Thyroid gland (tissue), 4 donors: ENCODE measurements at regions not wholly inside any gene's neighbourhood (a gene's known extent, or its start where the extent isn't known, plus 50 kb on each side); places are given as distances from the start of the nearest gene placed in this dataset.

ENCODE experiments used
- DNase-seq, 2 donors: peaks; one replicate each; pipeline ENCODE4 v3.0.0-alpha.2; 2019
- H3K27ac ChIP-seq, 3 donors: fragments of 200-600 bp; sonication (generic); 1 replicate in 2 of 3; 2 replicates in 1 of 3; pipeline ENCODE4 v1.5.1; 2016 to 2019; ENCODE audit warnings: mild to moderate bottlenecking in 1 of 3, moderate library complexity in 1 of 3
- H3K27me3 ChIP-seq: fragments of 200-600 bp; sonication (generic); one replicate; pipeline ENCODE4 v1.5.1; 2019
- H3K36me3 ChIP-seq, 2 donors: fragments of 200-600 bp; sonication (generic); one replicate each; pipeline ENCODE4 v1.5.1; 2016 to 2019
- H3K4me1 ChIP-seq, 2 donors: fragments of 200-600 bp; sonication (generic); one replicate each; pipeline ENCODE4 v1.5.1; 2017 to 2019
- H3K4me3 ChIP-seq, 3 donors: fragments of 200-600 bp; sonication (generic); replicated peaks in 1 of 3; 1 replicate in 2 of 3; 2 replicates in 1 of 3; pipeline ENCODE4 v1.5.1; 2016; ENCODE audit warnings: mild to moderate bottlenecking in 1 of 3
- H3K9me3 ChIP-seq: fragments of 200-600 bp; sonication (generic); one replicate; pipeline ENCODE4 v1.5.1; 2017
- POLR2A ChIP-seq, 2 donors: fragments of 450-650 bp; IDR thresholded peaks; one replicate each; pipeline ENCODE4 v1.6.1; 2017; ENCODE audit warnings: antibody characterized with exemption in 2 of 2, mild to moderate bottlenecking in 2 of 2, moderate library complexity in 1 of 2
- WGBS, 2 donors: methylation state at CpG; one replicate each; pipeline ENCODE4 v1.1.5; 2017; 5-methylcytosine and 5-hydroxymethylcytosine counted together
- intact Hi-C: fragments of 100-400 bp; cut with DNase I; formaldehyde crosslinking; loops from one replicate; pipeline ENCODE4 v1.15.1; 2023
- TF ChIP-seq, protein P1 (sequence below), 6 experiments: fragments of 200-600 bp in 3 of 6; fragments of 450-650 bp in 3 of 6; sonication (generic) in 3 of 6; IDR thresholded peaks; one replicate each; pipeline ENCODE4 v1.5.1; 2016 to 2019; ENCODE audit warnings: antibody characterized with exemption in 6 of 6, mild to moderate bottlenecking in 2 of 6, inconsistent platforms in 1 of 6, moderate library complexity in 1 of 6

- TF ChIP-seq, protein P1, sequence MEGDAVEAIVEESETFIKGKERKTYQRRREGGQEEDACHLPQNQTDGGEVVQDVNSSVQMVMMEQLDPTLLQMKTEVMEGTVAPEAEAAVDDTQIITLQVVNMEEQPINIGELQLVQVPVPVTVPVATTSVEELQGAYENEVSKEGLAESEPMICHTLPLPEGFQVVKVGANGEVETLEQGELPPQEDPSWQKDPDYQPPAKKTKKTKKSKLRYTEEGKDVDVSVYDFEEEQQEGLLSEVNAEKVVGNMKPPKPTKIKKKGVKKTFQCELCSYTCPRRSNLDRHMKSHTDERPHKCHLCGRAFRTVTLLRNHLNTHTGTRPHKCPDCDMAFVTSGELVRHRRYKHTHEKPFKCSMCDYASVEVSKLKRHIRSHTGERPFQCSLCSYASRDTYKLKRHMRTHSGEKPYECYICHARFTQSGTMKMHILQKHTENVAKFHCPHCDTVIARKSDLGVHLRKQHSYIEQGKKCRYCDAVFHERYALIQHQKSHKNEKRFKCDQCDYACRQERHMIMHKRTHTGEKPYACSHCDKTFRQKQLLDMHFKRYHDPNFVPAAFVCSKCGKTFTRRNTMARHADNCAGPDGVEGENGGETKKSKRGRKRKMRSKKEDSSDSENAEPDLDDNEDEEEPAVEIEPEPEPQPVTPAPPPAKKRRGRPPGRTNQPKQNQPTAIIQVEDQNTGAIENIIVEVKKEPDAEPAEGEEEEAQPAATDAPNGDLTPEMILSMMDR (IDR thresholded peaks at IDR 0.05) = no peak
- TF ChIP-seq POLR2A (IDR thresholded peaks at IDR 0.05) = no peak
- Histone ChIP-seq H3K4me3 (no peak overlapping the region), H3K27ac (peak overlapping the region in 1 of 3 donors; percentile 93), H3K4me1 (peaks cover 16 to 31% of the 10 kb centered on the region in 2 donors), H3K27me3 (no peaks in the 10 kb centered on the region), H3K9me3 (no peaks in the 10 kb centered on the region), H3K36me3 (no peaks in the 10 kb centered on the region)
- intact Hi-C loops = loop anchor here (5.0 kb wide), 1 partner anchor 37 kb away; no protein-coding TSS in a partner anchor
- no peak for DNase-seq
- 87 to 93% methylated on average over 8 of the region's 8 CpGs for WGBS, 2 donors
Observed at GRCh38 chr15:66844041-66844746, 142.2 kb downstream of the SMAD6 start.

GRCh38 chr15:66844747-66845145 lies 142.7 kb downstream of the SMAD6 start:
- TF ChIP-seq, protein P1 (IDR thresholded peaks at IDR 0.05) = no peak
- no peak for TF ChIP-seq POLR2A (IDR thresholded peaks at IDR 0.05)
- Histone ChIP-seq H3K4me1 (peaks cover 16 to 31% of the 10 kb centered on the region in 2 donors), H3K9me3 (no peaks in the 10 kb centered on the region), H3K36me3 (no peaks in the 10 kb centered on the region), H3K27ac (no peak overlapping the region), H3K4me3 (no peak overlapping the region), H3K27me3 (no peaks in the 10 kb centered on the region)
- WGBS, 2 donors = 93 to 99% methylated on average over 4 to 5 of the region's 5 CpGs
- intact Hi-C loops = loop anchor here (5.0 kb wide), 3 partner anchors 37 to 142 kb away; partner anchors contain the start of gene SMAD6
- DNase-seq = no peak

DNA sequence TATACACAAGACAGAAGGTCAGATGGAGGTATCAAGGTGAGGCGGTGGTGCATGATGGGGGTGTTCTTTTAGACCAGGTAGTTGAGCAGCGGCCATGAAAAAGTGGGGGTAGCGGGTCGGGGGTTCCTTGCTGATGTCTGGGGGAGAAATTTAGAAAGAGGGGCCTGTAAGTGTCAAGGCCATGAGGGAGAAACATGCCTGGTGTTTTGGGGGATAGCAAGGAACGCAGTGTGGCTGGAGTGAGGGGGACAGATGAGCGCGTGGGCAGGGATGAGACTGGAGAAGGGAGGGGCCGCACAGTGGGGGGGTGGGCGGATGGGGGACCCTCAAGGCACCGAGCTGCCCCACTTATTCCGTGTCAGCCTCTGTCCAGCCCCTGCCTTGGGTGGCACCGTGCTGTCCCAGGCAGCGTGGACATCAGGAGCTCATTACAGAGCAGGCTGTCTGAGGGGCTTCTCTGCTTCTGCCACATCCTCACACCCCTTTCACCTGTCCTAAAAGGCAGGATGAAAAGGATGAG lies 143.3 kb downstream of the SMAD6 start:
- no peaks in the 10 kb centered on the region for H3K36me3 ChIP-seq
- no peaks in the 10 kb centered on the region for H3K27me3 ChIP-seq
- TF ChIP-seq, protein P1 (IDR thresholded peaks at IDR 0.05) = no peak
- no peaks in the 10 kb centered on the region for H3K9me3 ChIP-seq
- peaks cover 16 to 32% of the 10 kb centered on the region in 2 donors for H3K4me1 ChIP-seq
- H3K27ac ChIP-seq = no peak overlapping the region
- no peak for DNase-seq
- intact Hi-C loops = loop anchor here (5.0 kb wide), 2 partner anchors 68 to 143 kb away; partner anchors contain the start of gene SMAD6
- 86 to 94% methylated on average over 13 of the region's 13 CpGs for WGBS, 2 donors
- H3K4me3 ChIP-seq = no peak overlapping the region

GRCh38 chr15:66846031-66846430 lies 144.0 kb downstream of the SMAD6 start:
- no peaks in the 10 kb centered on the region for H3K9me3 ChIP-seq
- peaks cover 22 to 32% of the 10 kb centered on the region in 2 donors for H3K4me1 ChIP-seq
- no peak overlapping the region for H3K4me3 ChIP-seq
- no peak for DNase-seq
- intact Hi-C loops = loop anchor here (5.0 kb wide), 2 partner anchors 69 to 144 kb away; partner anchors contain the start of gene SMAD6
- no peaks in the 10 kb centered on the region for H3K36me3 ChIP-seq
- TF ChIP-seq, protein P1 (IDR thresholded peaks at IDR 0.05) = no peak
- TF ChIP-seq POLR2A (IDR thresholded peaks at IDR 0.05) = no peak
- WGBS, 2 donors = 81 to 91% methylated on average over 5 of the region's 5 CpGs
- no peak overlapping the region for H3K27ac ChIP-seq
- H3K27me3 ChIP-seq = no peaks in the 10 kb centered on the region

DNA sequence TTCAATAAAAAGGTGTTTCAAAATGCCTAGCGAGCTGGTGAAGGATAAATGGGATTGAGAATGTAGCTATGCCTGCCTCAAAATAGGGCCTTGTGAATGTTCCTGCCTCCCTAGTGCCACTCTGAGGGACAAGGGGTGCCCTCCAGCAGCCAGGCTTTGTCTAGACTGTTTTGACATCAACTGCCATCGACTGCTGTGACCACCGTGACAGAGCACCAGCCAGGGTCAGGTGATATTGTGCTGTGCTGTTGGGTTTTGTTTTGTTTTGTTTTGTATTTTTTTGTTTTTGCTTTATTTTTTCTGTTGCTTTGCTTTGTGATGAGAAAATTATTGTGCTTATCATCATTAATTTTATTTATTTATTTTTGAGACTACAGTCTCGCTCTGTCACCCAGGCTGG lies 144.8 kb downstream of the SMAD6 start:
- no peaks in the 10 kb centered on the region for H3K9me3 ChIP-seq
- no peak overlapping the region for H3K4me3 ChIP-seq
- intact Hi-C loops = loop anchor here (5.0 kb wide), 2 partner anchors 70 to 145 kb away; partner anchors contain the start of gene SMAD6
- peaks cover 19 to 31% of the 10 kb centered on the region in 2 donors for H3K4me1 ChIP-seq
- 95 to 97% methylated on average over 4 of the region's 4 CpGs for WGBS, 2 donors
- H3K27ac ChIP-seq = no peak overlapping the region
- no peaks in the 10 kb centered on the region for H3K36me3 ChIP-seq
- no peaks in the 10 kb centered on the region for H3K27me3 ChIP-seq
- TF ChIP-seq POLR2A (IDR thresholded peaks at IDR 0.05) = no peak
- TF ChIP-seq, protein P1 (IDR thresholded peaks at IDR 0.05) = no peak
- DNase-seq = no peak
